ENCODE measurements at regions not wholly inside any gene's neighbourhood (a gene's known extent, or its start where the extent isn't known, plus 50 kb on each side); places are given as distances from the start of the nearest gene placed in this dataset.

DNA sequence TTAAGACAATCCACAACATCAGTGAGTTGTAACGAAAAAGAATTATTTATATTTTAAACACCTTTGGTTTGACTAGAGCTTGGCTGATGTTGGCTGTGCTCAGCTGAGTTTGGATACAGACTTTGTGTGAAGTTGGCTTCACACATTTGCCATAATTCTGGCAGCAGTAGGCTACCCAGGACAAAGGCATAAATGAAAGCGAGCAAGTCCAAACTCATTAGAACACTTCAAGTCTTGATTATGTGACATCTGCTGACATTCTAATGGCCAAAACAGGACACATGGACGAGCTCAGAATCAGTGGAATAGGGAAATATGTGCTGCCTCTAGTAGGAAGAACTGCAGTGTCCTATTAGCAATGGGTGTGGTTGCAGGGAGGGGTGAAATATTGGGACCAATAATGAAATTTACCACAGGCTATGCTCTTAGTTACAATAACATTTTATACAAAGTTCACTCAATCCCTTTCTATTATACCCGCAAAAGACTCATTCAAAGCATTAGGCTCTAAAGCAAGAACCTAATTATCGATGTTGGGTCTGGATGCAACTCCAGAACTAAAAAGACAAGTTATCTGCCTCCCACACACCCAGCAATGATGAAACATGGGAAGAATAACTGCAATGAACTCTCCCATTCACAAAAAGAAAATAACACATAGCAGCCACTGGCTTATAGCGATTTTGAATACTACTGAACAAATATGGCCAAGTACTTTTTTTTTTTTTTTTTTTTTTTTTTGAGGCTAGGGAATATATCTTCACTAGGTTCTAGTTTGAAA lies 493.9 kb upstream of the RASGRP1 start:
- DNase-seq (no peak), ATAC-seq (ENCODE audit: insufficient read depth, low FRiP score) (no peak)
- Histone ChIP-seq H3K9me3 (ENCODE audit: control insufficient read depth in 4 of 4, insufficient read depth in 3 of 4, low read length in 3 of 4) (no peaks in the 10 kb centered on the region), H3K36me3 (ENCODE audit: control insufficient read depth in 4 of 4, insufficient read depth in 4 of 4, low read length in 4 of 4) (no peaks in the 10 kb centered on the region), H3K27ac (ENCODE audit: low read depth in 1 of 2, low read length in 1 of 2) (no peak overlapping the region), H3K4me3 (no peak overlapping the region), H3K4me1 (ENCODE audit: control insufficient read depth in 5 of 5, insufficient read depth in 5 of 5, low read length in 5 of 5) (peaks cover 0 to 5% (median 0%) of the 10 kb centered on the region in 5 donors), H3K9ac (ENCODE audit: insufficient read depth in 1 of 2, low read length in 2 of 2) (no peak overlapping the region), H3K27me3 (ENCODE audit: control insufficient read depth in 3 of 3, insufficient read depth in 3 of 3, low read length in 2 of 3) (no peaks in the 10 kb centered on the region)
- TF ChIP-seq, protein P1, sequence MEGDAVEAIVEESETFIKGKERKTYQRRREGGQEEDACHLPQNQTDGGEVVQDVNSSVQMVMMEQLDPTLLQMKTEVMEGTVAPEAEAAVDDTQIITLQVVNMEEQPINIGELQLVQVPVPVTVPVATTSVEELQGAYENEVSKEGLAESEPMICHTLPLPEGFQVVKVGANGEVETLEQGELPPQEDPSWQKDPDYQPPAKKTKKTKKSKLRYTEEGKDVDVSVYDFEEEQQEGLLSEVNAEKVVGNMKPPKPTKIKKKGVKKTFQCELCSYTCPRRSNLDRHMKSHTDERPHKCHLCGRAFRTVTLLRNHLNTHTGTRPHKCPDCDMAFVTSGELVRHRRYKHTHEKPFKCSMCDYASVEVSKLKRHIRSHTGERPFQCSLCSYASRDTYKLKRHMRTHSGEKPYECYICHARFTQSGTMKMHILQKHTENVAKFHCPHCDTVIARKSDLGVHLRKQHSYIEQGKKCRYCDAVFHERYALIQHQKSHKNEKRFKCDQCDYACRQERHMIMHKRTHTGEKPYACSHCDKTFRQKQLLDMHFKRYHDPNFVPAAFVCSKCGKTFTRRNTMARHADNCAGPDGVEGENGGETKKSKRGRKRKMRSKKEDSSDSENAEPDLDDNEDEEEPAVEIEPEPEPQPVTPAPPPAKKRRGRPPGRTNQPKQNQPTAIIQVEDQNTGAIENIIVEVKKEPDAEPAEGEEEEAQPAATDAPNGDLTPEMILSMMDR (IDR thresholded peaks at IDR 0.05; ENCODE audit: control extremely low read depth, extremely low read depth) = no peak
- WGBS, 2 donors = 89 to 93% methylated on average over 6 of the region's 6 CpGs

DNA sequence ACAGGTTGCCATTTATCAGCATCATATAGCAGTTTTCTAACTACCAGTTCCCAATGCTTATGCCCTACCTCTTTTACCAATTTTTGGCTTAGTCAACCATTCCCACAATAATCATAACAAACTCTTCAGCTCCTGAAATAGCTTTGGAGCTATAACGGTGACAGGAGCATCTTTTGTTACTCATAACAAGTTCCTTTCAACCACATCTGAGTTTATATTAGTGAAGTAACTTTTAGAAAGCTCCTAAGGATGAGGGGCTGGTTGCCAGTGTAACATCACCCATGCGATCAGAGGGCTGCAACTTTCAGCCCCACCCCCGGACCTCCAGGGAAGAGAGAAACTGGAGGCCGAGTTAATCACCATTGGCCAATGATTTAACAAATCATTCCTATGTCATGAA lies 495.3 kb upstream of the RASGRP1 start:
- no peak for DNase-seq
- Histone ChIP-seq H3K27ac (ENCODE audit: low read depth in 1 of 2, low read length in 1 of 2) (no peak overlapping the region), H3K4me1 (ENCODE audit: control insufficient read depth in 5 of 5, insufficient read depth in 5 of 5, low read length in 5 of 5) (peaks cover 0 to 2% (median 0%) of the 10 kb centered on the region in 5 donors), H3K9ac (ENCODE audit: insufficient read depth in 1 of 2, low read length in 2 of 2) (no peak overlapping the region), H3K27me3 (ENCODE audit: control insufficient read depth in 3 of 3, insufficient read depth in 3 of 3, low read length in 2 of 3) (no peaks in the 10 kb centered on the region), H3K9me3 (ENCODE audit: control insufficient read depth in 4 of 4, insufficient read depth in 3 of 4, low read length in 3 of 4) (no peaks in the 10 kb centered on the region), H3K36me3 (ENCODE audit: control insufficient read depth in 4 of 4, insufficient read depth in 4 of 4, low read length in 4 of 4) (no peaks in the 10 kb centered on the region), H3K4me3 (no peak overlapping the region)
- WGBS, 2 donors = 91 to 92% methylated on average over 4 of the region's 4 CpGs
- ATAC-seq (ENCODE audit: insufficient read depth, low FRiP score) = no peak
- TF ChIP-seq, protein P1 (IDR thresholded peaks at IDR 0.05; ENCODE audit: control extremely low read depth, extremely low read depth) = no peak

DNA sequence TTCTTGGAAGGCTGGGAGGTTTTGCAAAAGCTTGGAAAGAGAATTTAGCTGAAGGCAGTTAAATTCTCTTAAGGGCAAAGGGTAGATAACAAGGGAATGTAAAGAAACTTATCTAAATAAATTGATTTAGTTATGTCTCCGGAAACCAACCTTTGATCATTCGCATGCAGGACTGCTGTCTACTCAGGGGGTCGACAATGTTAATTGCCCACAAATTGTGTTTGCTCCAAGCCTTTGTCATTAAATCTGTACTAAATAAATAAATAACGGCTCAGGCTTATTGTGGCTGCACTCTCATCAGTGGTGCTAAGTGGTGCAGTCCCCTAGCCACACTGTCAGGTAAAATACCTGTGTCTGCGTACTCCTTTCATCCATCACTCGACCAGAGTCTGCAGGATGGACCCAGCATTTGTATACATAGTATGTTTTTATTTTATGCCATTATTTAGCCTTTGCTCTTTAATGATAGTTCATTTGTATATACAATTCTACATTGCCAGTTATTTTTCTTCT lies 497.4 kb upstream of the RASGRP1 start:
- no peaks in the 10 kb centered on the region for H3K27me3 ChIP-seq (ENCODE audit: control insufficient read depth in 3 of 3, insufficient read depth in 3 of 3, low read length in 2 of 3)
- H3K9me3 ChIP-seq (ENCODE audit: control insufficient read depth in 4 of 4, insufficient read depth in 3 of 4, low read length in 3 of 4) = no peaks in the 10 kb centered on the region
- H3K9ac ChIP-seq (ENCODE audit: insufficient read depth in 1 of 2, low read length in 2 of 2) = no peak overlapping the region
- TF ChIP-seq, protein P1 (IDR thresholded peaks at IDR 0.05; ENCODE audit: control extremely low read depth, extremely low read depth) = no peak
- H3K4me3 ChIP-seq = no peak overlapping the region
- H3K27ac ChIP-seq (ENCODE audit: low read depth in 1 of 2, low read length in 1 of 2) = no peak overlapping the region
- 66 to 83% methylated on average over 6 of the region's 6 CpGs for WGBS, 2 donors
- ATAC-seq (ENCODE audit: insufficient read depth, low FRiP score) (no peak), DNase-seq (no peak)
- H3K4me1 ChIP-seq (ENCODE audit: control insufficient read depth in 5 of 5, insufficient read depth in 5 of 5, low read length in 5 of 5) = peaks cover 0 to 2% (median 0%) of the 10 kb centered on the region in 5 donors
- H3K36me3 ChIP-seq (ENCODE audit: control insufficient read depth in 4 of 4, insufficient read depth in 4 of 4, low read length in 4 of 4) = no peaks in the 10 kb centered on the region
